HG02884 (cell line): ENCODE measurements at regions not wholly inside any gene's neighbourhood (a gene's known extent, or its start where the extent isn't known, plus 50 kb on each side); places are given as distances from the start of the nearest gene placed in this dataset.
"Not testable (repeated sequence)": the region's sequence is repeated elsewhere in the genome, so short reads cannot be mapped to it uniquely, and the experiment has no call there.

Experiments
- ATAC-seq: cut with Tn5 transposase; IDR thresholded peaks from one replicate; pipeline ENCODE4 v1.9.1; 2021; ENCODE audit warnings: mild to moderate bottlenecking, moderate library complexity; ENCODE audit not compliant: unreplicated experiment

GRCh38 chr14:89534902-89535685 lies 118.1 kb upstream of the FOXN3 start:
- ATAC-seq: no peak

DNA sequence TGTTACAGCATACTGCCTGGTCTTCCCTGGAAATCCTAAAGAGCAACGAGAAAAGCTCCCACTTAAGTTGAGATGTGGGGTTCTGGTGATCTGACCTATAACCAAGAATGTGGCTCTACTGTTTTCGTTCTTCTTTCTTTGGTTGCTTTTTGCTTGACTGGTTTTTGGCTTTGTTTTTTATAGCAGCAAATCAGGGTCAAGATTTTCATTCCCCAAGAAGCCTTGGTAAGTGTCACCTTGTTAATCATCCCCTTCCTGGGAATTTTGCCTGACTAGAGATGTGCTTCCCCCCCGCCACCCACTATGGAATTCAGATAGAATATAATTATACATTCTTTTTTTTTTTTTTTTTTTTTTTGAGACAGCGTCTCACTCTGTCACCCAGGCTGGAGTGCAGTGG lies 116.7 kb upstream of the FOXN3 start:
- ATAC-seq: no peak

- ATAC-seq: no peak
Observed at GRCh38 chr14:89533136-89533535, 116.1 kb upstream of the FOXN3 start.

DNA sequence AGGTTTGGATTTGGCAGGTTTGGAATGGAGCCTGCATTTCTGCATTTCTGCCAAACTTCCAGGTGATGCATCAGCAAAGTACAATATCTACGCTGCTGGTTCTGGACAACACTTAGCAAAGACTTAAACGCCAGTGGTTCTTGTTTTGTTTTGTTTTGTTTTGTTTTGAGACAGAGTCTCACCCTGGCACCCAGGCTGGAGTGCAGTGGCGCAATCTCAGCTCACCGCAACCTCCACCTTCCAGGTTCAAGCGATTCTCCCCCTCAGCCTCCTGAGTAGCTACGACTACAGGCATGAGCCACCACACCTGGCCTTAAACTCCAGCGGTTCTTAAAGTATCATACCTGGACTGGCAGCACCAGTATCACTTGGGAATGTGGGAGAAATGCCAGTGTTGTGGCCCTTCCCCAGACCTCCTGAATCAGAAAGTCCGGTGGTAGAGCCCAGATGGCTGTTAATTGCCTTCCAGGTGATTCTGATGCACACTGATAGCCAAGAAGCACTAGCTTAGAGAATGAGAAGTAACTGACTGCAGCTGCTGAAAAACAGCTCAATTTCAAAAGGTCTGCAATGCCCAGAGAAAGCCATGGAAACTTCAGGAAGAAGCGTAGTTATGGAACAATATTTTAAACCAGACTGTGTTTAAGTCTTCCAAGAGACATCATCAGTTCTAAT lies 114.8 kb upstream of the FOXN3 start:
- no peak for ATAC-seq

GRCh38 chr14:89524990-89525667 lies 108.1 kb upstream of the FOXN3 start:
- ATAC-seq: no peak

DNA sequence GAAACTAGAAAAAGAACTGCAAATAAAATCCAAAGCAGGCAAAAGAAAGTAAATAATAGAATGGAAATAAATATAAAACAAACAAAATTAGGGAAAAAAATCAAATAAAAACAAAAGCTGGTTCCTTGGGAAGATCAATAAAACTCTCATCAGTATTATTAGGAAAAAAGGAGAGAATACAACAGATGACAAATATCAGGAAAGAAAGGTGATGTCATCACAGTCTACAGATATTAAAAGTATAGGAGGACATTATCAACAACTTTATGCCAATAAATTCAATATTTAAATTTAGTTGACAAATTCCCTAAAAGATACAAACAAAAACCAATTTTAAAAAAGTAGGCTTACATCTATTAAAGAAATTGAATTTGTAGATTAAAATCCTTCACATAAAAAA lies 107.4 kb upstream of the FOXN3 start:
- ATAC-seq: no peak

- ATAC-seq: no peak
Observed at GRCh38 chr14:89521988-89522387, 105.0 kb upstream of the FOXN3 start.

DNA sequence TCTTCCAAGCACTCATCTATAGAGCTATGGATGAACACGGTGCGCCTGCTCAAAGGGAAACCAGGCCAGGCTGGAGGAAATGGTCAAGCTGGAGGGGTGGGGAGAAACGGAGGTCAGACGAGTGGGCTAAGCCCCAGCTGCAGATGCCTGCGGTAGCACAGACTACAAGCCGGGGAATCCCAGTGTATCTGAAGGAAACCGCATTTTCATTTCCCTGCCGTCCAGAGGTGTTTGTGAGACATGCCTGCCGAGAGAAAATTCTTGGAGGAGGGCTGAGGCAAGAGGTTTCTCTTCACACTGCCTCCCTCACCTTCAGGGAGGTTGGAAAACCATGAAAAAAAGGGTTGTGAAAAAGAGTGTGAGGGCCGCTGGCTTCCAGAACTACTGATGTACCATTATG lies 102.0 kb upstream of the FOXN3 start:
- no peak for ATAC-seq

- ATAC-seq: no peak
Observed at GRCh38 chr14:89516173-89516572, 99.1 kb upstream of the FOXN3 start.

DNA sequence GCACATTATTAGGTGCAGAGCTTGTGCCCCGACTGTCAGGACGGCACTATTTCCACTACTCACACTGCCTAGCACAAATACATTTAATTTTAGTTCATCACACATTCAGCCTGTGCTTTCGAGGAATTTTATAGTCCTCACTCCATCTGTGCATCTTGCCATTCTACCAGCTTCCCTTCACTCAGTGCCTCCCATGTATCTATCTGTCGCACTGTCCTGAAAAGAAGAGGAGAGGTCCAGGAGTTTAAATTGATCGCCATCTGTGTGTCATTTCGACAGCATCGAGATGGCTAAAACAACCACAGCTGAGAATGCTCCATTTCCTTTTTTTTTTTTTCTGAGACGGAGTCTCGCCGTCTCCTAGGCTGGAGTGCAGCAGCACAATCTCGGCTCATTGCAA lies 97.6 kb upstream of the FOXN3 start:
- ATAC-seq: no peak

- no peak for ATAC-seq
Observed at GRCh38 chr14:89509891-89510290, 92.9 kb upstream of the FOXN3 start.

GRCh38 chr14:89508863-89509262 lies 91.8 kb upstream of the FOXN3 start:
- no peak for ATAC-seq

DNA sequence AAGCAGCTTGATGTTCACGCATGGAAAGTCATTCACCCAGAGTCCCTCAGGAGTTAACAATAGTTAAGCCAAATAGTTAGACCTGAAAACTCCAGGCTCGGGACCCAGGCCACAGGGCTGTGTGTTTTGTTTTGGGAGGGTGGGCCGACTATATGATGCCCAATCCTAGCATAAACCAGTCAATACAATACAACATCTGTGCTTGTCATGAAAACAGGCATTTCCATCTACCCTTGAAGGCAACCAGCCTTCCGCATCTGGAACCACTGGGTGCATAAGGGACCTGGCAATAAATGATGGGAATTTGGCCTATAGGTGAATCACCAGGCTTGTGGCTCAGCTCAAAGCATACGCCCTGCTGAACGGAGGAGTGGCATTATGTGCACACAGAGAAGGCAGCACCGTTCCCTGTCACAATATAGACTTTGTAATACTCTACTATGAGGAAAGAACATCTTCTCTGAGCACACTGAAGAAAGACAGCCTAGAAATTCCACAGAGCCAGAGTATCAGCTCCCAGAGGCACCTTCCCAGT lies 91.0 kb upstream of the FOXN3 start:
- no peak for ATAC-seq

GRCh38 chr14:89507521-89507920 lies 90.5 kb upstream of the FOXN3 start:
- no peak for ATAC-seq

DNA sequence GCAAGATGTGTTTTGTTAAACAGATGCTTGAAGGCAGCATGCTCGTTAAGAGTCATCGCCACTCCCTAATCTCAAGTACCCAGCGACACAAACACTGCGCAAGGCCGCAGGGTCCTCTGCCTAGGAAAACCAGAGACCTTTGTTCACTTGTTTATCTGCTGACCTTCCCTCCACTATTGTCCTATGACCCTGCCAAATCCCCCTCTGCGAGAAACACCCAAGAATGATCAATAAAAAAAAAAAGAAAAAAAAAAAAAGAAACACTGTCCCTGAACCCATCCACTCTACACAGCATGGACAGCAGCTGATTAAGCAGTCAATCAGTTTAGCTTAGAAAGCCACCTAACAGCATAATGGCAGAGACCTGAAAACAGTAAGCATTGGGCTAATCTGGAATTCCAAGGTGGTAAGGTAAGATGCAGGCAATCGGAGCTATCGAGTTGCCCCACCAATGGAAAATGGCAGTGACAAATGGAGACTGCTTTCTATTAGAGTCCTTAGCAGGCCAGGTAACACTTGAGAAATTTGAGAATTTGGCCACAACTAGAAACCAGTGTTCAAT lies 89.9 kb upstream of the FOXN3 start:
- not testable (repeated sequence) for ATAC-seq

DNA sequence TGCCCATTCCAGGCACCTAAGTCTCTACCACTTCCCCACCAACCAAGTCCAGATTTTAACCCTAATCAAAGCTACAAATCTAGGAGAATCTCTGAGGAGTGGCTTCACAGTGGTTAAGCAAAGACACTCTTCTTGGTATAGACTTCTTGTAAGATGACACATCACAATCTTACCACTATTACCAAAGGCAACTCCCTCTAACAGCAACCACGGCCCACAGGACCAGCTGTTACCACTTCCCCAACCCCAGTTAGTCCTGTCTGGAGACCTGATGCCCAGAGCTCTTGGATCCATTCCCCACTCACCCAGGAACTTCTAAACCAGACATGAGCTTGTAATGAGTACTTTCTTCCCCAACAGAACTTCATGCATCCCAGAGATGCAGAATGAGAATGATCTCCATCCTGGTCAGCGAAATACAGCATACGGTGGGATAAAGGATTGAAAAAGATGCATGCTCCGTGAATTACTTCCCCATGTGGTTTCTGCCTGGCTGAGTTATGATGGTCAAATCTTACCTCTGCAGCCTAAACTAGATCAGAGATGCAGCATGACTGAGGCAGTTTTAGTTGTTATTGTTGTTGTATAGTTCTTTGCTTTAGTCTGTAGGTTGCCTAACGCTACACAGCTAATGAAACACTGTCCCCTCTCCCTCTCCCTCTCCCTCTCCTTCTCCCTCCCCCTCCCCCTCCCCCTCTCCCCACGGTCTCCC lies 87.7 kb upstream of the FOXN3 start:
- ATAC-seq: no peak

DNA sequence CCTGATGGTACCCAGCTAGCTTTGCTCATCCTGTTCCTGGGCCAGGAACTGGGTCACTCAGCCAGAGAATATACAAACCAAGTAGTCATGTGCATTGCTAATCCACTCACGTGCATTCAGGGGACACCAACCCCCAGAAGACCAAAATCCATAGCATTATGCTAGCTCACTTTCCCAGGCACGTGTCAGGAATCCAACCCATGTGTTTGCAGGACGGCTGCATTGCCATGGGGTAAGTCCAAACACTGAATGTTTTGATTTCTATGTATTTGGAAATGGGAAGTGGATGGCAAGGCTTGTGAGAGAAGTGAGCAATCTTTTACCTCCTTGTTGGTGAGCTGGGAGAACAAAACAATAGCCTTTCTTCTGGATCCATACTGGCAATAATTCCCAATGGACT lies 87.1 kb upstream of the FOXN3 start:
- no peak for ATAC-seq

GRCh38 chr14:89503431-89503996 lies 86.5 kb upstream of the FOXN3 start:
- no peak for ATAC-seq

GRCh38 chr14:89502966-89503365 lies 85.9 kb upstream of the FOXN3 start:
- ATAC-seq: no peak

DNA sequence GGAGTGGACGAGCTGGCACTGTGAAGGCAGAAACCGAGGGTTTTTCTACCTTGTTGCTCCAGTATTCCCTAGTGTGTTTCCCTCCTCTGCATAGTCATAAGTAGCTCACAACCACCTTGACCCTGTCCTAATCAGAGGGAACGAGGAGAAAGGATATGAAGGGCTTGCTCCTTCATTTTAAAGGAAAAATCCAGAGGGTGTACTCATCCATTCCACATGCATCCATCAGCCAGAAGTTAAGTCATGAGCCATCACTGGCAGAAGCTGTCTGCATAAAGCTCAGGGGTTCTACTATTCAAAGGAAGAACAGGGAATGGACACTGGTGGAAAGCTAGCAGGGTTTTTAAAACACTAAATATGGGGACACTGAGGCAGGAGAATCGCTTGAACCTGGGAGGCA lies 84.3 kb upstream of the FOXN3 start:
- ATAC-seq: no peak
